Psoas muscle (tissue), 7 donors: ENCODE measurements at regions not wholly inside any gene's neighbourhood (a gene's known extent, or its start where the extent isn't known, plus 50 kb on each side); places are given as distances from the start of the nearest gene placed in this dataset.

ENCODE experiments used
- ATAC-seq, 4 donors: fragments of 200-7000 bp; cut with Tn5 transposase; one replicate each; pipeline ENCODE4 v1.9.1; 2020; ENCODE audit warnings: moderate library complexity in 3 of 4, mild to moderate bottlenecking in 2 of 4
- DNase-seq, 2 donors: peaks; one replicate each; pipeline ENCODE4 v3.0.0-alpha.2; 2020
- H3K27ac ChIP-seq: fragments of 200-600 bp; one replicate; pipeline ENCODE4 v1.8.0; 2022
- H3K27me3 ChIP-seq, 3 donors: fragments of 200-600 bp in 1 of 3; one replicate each; pipeline versions ENCODE4 v1.6.1 to v1.8.0; 2013 to 2022; ENCODE audit warnings: low read length in 2 of 3, mild to moderate bottlenecking in 2 of 3, moderate library complexity in 1 of 3; ENCODE audit not compliant: insufficient read depth in 3 of 3
- H3K36me3 ChIP-seq, 2 donors: fragments of 200-600 bp in 1 of 2; one replicate each; pipeline versions ENCODE4 v1.6.1 to v1.8.0; 2013 to 2022; ENCODE audit warnings: low read depth in 1 of 2, mild to moderate bottlenecking in 1 of 2, moderate library complexity in 1 of 2; ENCODE audit not compliant: insufficient read depth in 1 of 2
- H3K4me1 ChIP-seq: fragments of 200-600 bp; one replicate; pipeline ENCODE4 v1.8.0; 2022
- H3K4me3 ChIP-seq: fragments of 200-600 bp; one replicate; pipeline ENCODE4 v1.8.0; 2022; ENCODE audit warnings: mild to moderate bottlenecking
- H3K9me3 ChIP-seq: fragments of 200-600 bp; one replicate; pipeline ENCODE4 v1.8.0; 2022
- CTCF ChIP-seq: fragments of 200-600 bp; IDR thresholded peaks from one replicate; pipeline ENCODE4 v1.8.0; 2022; ENCODE audit warnings: antibody characterized with exemption
- WGBS, 3 donors: extraction: QIAGEN DNeasy Blood & Tissue Kit; methylation state at CpG; one replicate each; pipeline versions ENCODE4 v1.1.6 to v1.1.7; 2013; 5-methylcytosine and 5-hydroxymethylcytosine counted together
- intact Hi-C, 2 donors: fragments of 100-400 bp; cut with DNase I; formaldehyde crosslinking; loops; one replicate each; pipeline versions ENCODE4 v1.11.0 to v1.14.2; 2022
- donor health status: healthy with polysubstance abuse.
- donor health status: DM: no; HTN: no; CAD: no; lungs with moderate emphysema.
- donor health status: Bipolar disorder and iron deficiency.
- donor health status: healthy.
- donor health status: DM: yes; HTN: yes; CAD: no.
- donor health status: DM: no; HTN: no; CAD: no.
- donor health status: DM: yes; HTN: yes; CAD: no.

GRCh38 chr4:31998807-31999206 is 1278.6 kb downstream of the PCDH7 start:
- 78 to 89% (median 84%) methylated on average over 2 of the region's 2 CpGs for WGBS, 3 donors
- ATAC-seq (no peak), DNase-seq (no peak)
- no peaks in the 10 kb centered on the region for H3K36me3 ChIP-seq
- H3K27me3 ChIP-seq, result no peaks in the 10 kb centered on the region
- H3K4me1 ChIP-seq, result no peaks in the 10 kb centered on the region
- no peak for TF ChIP-seq CTCF
- intact Hi-C loops, result no loop called here
- no peak overlapping the region for H3K4me3 ChIP-seq
- no peaks in the 10 kb centered on the region for H3K9me3 ChIP-seq
- no peak overlapping the region for H3K27ac ChIP-seq

GRCh38 chr4:31999848-32000247 is 1279.7 kb downstream of the PCDH7 start:
- Histone ChIP-seq H3K4me1 (no peaks in the 10 kb centered on the region), H3K27ac (no peak overlapping the region), H3K36me3 (no peaks in the 10 kb centered on the region), H3K27me3 (no peaks in the 10 kb centered on the region), H3K9me3 (no peaks in the 10 kb centered on the region), H3K4me3 (no peak overlapping the region)
- TF ChIP-seq CTCF, result no peak
- no peak for ATAC-seq
- intact Hi-C loops, result no loop called here
- WGBS, 3 donors, result 57 to 63% (median 58%) methylated on average over 1 of the region's 1 CpG
- DNase-seq, result no peak

GRCh38 chr4:32000846-32001488 is 1280.8 kb downstream of the PCDH7 start:
- H3K9me3 ChIP-seq, result no peaks in the 10 kb centered on the region
- TF ChIP-seq CTCF, result no peak
- ATAC-seq (no peak), DNase-seq (no peak)
- H3K4me1 ChIP-seq, result no peaks in the 10 kb centered on the region
- intact Hi-C loops, result no loop called here
- H3K27ac ChIP-seq, result no peak overlapping the region
- H3K36me3 ChIP-seq, result no peaks in the 10 kb centered on the region
- H3K27me3 ChIP-seq, result no peaks in the 10 kb centered on the region
- H3K4me3 ChIP-seq, result no peak overlapping the region
- 83 to 89% (median 88%) methylated on average over 4 of the region's 4 CpGs for WGBS, 3 donors

- no peaks in the 10 kb centered on the region for H3K36me3 ChIP-seq
- H3K9me3 ChIP-seq, result no peaks in the 10 kb centered on the region
- TF ChIP-seq CTCF, result no peak
- intact Hi-C loops, result no loop called here
- H3K27me3 ChIP-seq, result no peaks in the 10 kb centered on the region
- 78 to 90% (median 84%) methylated on average over 6 of the region's 6 CpGs for WGBS, 3 donors
- no peak overlapping the region for H3K4me3 ChIP-seq
- H3K4me1 ChIP-seq, result no peaks in the 10 kb centered on the region
- ATAC-seq (no peak), DNase-seq (no peak)
- H3K27ac ChIP-seq, result no peak overlapping the region
Observed at GRCh38 chr4:32002037-32002747, 1282.0 kb downstream of the PCDH7 start.
